OCI-M1 (cell line): ENCODE measurements at regions not wholly inside any gene's neighbourhood (a gene's known extent, or its start where the extent isn't known, plus 50 kb on each side); places are given as distances from the start of the nearest gene placed in this dataset.
A peak's percentile ranks its signal among the peaks of the same experiment; 100 is the strongest.
"Not testable (repeated sequence)": the region's sequence is repeated elsewhere in the genome, so short reads cannot be mapped to it uniquely, and the experiment has no call there.

Experiments
- DNase-seq: peaks from one replicate; lab custom pipeline; 2025; lab: John Stamatoyannopoulos, UW

DNA sequence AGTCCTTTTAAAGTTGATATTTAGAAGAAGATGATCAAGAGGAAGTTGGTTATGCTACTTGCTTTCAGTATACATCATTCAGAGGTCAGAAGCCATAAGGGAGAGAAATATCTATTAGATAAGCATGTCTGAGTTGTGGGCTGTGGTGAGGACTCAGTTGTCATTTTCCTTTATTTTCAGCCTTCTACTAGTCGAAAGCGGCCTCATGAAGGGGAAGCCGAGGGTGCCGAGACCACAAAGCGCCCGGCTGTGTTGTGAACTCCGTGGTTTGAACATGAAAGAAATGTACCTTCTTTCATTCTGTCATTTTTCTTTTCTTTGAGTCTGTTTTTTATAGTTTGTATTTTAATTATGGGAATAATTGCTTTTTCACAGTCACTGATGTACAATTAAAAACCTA is 624.8 kb downstream of the ZNF37A start:
- peak; percentile 51 for DNase-seq

DNA sequence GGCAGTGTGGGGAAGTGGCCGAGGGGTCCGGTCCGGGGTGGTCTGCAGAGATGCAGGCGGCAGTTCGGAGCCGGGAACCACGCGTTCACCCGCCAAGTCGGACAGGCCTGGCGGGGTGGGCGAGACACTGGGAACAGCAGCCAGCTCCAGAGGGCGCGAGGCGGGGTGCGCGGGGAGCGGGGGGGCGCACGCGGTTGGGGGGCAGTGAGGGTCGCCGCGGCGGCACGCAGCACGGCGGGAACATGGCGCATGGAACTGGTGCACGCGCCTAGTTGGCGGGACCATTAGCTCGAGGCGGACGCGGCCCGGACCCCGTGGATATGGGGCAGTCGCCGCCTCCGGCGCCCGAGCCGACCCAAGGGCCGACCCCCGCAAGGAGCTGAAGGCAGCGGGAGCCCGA is 635.9 kb downstream of the ZNF37A start:
- no peak for DNase-seq

DNA sequence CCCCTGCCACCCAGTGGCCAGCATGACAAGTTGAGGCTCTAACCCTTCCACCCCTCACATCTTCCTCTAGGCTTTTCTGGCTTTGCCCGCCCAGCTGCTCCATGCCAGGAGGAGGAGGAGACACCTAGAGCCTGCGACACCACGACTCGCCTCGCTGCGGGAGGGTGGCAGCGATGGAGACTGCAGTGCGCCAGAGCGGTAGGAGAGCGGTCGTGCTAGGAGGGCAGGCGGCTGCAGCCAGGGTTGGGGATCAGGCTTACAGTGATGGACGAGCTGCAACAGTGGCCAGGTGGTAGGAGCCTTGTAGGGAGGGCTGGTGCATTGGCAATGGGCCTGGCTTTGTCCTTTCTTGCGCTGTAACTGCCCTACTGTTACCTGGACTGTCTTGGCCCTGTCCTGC is 642.5 kb downstream of the ZNF37A start:
- DNase-seq, result not testable (repeated sequence)

DNA sequence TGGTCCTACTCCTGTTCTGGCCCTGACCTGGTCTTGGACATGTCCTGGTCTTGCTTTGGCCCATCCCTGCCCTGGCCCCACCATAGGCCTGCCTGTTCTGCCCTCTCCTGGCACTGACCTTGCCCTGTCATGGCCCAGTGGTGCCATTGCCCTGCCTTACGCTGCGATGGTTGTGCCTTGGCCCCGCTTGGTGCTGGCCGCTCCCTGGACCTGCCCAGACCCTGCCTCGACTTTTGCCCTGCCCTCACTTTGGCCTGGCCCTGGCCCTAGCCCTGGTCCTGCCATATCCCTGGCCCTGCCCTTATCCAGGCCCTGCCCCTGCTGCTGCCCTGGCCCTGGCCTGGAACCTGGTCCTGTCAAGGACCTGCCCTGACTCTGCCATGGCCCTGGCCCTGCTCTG is 643.1 kb downstream of the ZNF37A start:
- DNase-seq, result not testable (repeated sequence)

DNA sequence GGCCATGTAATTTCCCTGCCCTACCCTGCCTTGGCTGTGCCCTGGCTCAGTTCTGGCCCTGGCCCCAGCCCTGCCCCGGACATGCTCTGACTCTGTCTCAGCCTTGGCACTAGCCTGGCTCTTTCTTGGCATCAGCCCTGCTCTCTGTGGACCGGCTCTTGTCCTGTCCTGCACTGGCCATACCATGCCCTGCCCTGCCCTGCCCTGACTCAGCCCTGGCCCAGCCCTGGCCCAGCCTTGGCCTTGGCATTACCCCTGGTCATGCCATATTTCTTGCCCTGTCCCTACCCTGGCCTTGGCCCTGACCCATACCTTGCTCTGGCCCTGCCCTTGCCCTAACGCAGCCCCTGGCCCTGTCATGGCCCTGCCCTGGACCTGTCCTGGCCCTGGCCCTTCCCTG is 643.9 kb downstream of the ZNF37A start:
- DNase-seq, result not testable (repeated sequence)

DNA sequence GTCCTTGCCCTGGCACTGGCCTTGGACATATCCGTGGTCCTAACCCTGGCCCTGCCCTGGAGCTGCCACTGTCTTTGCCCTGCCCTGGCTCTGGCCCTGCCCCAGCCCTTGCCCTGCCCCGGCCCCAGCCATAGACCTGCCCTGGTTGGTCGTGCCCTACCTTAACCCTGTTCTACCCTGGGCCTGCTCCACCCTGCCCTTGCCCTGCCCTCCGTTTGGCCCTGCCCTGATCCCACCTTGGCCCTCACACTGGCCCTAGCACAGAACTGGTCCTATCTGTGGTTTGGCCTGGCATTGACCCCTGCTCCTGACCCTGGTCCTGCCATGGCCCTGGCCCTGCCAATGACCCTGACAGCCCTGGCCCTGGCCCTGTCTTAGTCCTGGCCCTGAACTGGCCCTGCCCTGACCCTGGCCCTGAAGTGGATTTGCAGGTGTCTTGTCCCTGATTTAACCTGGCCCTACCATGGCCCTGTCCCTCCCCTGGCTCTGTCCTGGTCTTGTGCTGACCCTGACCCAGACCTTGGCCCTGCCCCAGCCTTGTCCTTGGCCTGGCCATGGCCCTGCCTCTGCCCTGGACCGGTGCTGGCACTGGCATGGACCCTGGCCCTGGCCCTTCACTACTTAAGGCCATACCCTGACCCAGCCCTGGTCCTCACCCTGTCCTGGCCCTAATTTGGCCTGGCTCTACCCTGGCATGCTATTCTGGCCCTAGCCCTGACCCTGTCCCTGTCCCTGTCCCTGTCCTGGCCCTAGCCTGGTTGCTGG is 645.1 kb downstream of the ZNF37A start:
- DNase-seq, result not testable (repeated sequence)

DNA sequence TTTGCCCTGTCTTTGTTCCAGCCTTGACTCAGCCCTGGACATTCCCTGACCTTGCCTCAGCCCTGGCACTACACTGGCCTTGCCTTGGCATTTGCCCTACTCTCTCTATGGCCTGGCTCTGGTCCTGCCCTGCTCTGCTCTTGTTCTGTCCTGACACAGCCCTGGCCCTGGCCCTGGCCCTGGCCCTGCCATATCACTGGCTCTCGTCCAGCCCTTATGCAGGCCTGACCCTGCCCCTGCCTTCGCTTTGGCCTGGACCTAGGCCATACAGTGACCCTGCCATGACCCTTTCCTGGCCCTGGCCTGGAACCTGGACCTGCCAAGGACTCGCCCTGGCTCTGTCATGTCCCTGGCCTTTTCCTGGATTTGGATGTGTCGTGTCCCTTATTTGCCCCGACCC is 646.0 kb downstream of the ZNF37A start:
- DNase-seq, result no peak

DNA sequence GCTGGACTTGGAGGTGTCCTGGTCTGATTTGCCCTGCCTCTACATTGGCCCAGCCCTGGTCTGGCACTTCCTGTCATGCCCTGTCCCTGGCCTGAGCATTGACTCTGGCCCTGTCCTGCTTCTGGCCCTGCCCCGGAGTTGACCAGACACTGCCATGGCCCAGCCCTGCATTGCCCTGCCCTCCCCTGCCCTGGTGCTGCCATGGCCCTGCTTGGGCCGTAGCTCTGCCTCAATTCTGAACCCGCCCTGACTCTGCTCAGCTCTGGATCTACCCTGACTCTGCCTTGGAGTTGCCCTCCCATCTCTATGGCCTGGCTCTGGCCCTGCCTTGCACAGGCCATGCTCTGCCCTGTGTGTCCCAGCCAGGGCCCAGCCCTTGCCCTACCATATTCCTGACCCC is 647.1 kb downstream of the ZNF37A start:
- no peak for DNase-seq

DNA sequence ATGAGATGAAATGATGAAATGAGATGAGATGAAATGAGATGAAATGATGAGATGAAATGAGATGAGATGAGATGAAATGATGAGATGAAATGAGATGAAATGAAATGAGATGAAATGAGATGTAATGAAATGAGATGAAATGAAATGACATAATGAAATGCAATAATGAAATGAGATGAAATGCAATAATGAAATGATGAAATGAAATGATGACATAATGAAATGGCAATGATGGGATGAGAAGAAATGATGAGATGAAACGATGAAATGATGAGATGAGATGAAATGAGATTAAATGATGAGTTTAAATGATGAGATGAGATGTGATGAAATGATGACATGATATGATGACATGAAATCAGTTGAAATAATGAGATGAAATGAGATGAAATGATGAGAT is 650.3 kb downstream of the ZNF37A start:
- not testable (repeated sequence) for DNase-seq

DNA sequence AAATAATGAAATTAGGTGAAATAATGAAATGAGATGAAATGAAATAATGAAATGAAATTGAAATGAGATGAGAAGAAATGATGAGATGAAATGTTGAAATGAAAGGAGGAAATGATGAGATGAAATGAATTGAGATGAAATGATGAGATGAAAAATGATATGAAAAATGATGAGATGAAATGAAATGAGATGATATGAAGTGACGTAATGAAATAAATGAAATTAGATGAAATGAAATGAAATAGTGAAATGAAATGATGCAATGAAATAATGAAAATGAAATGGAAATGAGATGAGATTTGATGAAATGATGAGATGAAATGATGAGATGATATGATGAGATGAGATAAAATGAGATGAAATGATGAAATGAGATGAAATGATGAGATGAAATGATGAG is 651.9 kb downstream of the ZNF37A start:
- DNase-seq, result not testable (repeated sequence)
